Vagina (tissue), 2 donors: ENCODE measurements at regions not wholly inside any gene's neighbourhood (a gene's known extent, or its start where the extent isn't known, plus 50 kb on each side); places are given as distances from the start of the nearest gene placed in this dataset.

Source experiments
- DNase-seq, 2 donors: peaks; one replicate each; pipeline ENCODE4 v3.0.0-alpha.2; 2017; ENCODE audit errors: extremely low spot score in 2 of 2
- H3K27ac ChIP-seq: fragments of 200-600 bp; sonication (generic); one replicate; pipeline ENCODE4 v1.5.1; 2019
- H3K27me3 ChIP-seq: fragments of 200-600 bp; sonication (generic); one replicate; pipeline ENCODE4 v1.5.1; 2019
- H3K36me3 ChIP-seq, 2 donors: fragments of 200-600 bp; sonication (generic); one replicate each; pipeline ENCODE4 v1.5.1; 2017 to 2019
- H3K4me1 ChIP-seq: fragments of 200-600 bp; sonication (generic); one replicate; pipeline ENCODE4 v1.5.1; 2019
- H3K4me3 ChIP-seq, 2 donors: fragments of 200-600 bp; sonication (generic); 1 replicate in 1 of 2; 2 replicates in 1 of 2; pipeline ENCODE4 v1.5.1; 2016 to 2019
- H3K9me3 ChIP-seq: fragments of 200-600 bp; sonication (generic); one replicate; pipeline ENCODE4 v1.5.1; 2019
- POLR2A ChIP-seq, 2 donors: fragments of 450-650 bp; IDR thresholded peaks; one replicate each; pipeline ENCODE4 v1.6.1; 2017; ENCODE audit warnings: antibody characterized with exemption in 2 of 2, mild to moderate bottlenecking in 2 of 2, moderate library complexity in 2 of 2
- POLR2AphosphoS5 ChIP-seq, 2 donors: sonication (generic); formaldehyde crosslinking; IDR thresholded peaks; one replicate each; pipeline ENCODE4 v1.9.0; 2017; ENCODE audit warnings: antibody characterized with exemption in 2 of 2, mild to moderate bottlenecking in 2 of 2, low read depth in 1 of 2; ENCODE audit not compliant: insufficient read depth in 1 of 2
- intact Hi-C: fragments of 100-400 bp; cut with DNase I; formaldehyde crosslinking; loops from one replicate; pipeline ENCODE4 v1.15.1; 2023
- TF ChIP-seq, protein P1 (sequence below), 3 experiments: fragments of 450-650 bp in 2 of 3; fragments of 200-600 bp in 1 of 3; sonication (generic) in 1 of 3; IDR thresholded peaks; one replicate each; pipeline ENCODE4 v1.5.1; 2017 to 2019; ENCODE audit warnings: antibody characterized with exemption in 3 of 3, mild to moderate bottlenecking in 2 of 3, moderate library complexity in 2 of 3

DNA sequence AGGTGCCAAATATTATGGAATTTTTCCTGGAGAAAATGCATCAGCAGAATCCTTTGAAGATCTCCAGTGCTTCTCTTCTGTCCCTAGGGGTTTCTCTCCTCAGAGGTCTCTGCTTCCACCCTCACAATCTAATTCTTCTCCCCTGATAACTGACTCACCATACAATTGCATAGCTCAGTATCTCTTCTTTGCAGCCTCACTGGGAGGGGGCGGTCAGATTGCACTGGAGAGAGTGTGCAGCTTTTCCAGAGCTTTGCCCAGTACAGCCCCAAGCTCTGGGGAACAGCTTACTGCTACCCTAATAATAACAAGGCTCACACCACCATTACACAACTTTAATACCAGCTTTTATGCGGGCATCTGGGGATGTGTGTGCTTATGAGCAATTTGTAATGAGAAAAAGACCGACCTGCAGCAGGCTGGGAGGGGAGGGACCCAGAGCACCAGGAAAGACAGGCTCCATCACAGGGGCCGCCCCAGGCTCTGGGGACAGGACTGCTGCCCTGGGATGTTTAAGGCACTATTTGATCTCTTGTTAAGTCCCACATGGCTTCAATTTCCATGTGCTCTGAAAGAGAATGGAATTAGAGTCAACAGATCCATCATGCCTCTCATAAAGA, 276.6 kb upstream of the SIX2 start:
- Histone ChIP-seq H3K27me3 (no peaks in the 10 kb centered on the region), H3K27ac (no peak overlapping the region), H3K4me3 (no peak overlapping the region), H3K4me1 (no peaks in the 10 kb centered on the region), H3K36me3 (no peaks in the 10 kb centered on the region), H3K9me3 (no peaks in the 10 kb centered on the region)
- intact Hi-C loops = no loop called here
- DNase-seq = no peak
- TF ChIP-seq, protein P1, sequence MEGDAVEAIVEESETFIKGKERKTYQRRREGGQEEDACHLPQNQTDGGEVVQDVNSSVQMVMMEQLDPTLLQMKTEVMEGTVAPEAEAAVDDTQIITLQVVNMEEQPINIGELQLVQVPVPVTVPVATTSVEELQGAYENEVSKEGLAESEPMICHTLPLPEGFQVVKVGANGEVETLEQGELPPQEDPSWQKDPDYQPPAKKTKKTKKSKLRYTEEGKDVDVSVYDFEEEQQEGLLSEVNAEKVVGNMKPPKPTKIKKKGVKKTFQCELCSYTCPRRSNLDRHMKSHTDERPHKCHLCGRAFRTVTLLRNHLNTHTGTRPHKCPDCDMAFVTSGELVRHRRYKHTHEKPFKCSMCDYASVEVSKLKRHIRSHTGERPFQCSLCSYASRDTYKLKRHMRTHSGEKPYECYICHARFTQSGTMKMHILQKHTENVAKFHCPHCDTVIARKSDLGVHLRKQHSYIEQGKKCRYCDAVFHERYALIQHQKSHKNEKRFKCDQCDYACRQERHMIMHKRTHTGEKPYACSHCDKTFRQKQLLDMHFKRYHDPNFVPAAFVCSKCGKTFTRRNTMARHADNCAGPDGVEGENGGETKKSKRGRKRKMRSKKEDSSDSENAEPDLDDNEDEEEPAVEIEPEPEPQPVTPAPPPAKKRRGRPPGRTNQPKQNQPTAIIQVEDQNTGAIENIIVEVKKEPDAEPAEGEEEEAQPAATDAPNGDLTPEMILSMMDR (IDR thresholded peaks at IDR 0.05) = no peak
- TF ChIP-seq POLR2A (IDR thresholded peaks at IDR 0.05) (no peak), POLR2AphosphoS5 (IDR thresholded peaks at IDR 0.05; ENCODE audit: insufficient read depth in 1 of 2, low read depth in 1 of 2) (no peak)

DNA sequence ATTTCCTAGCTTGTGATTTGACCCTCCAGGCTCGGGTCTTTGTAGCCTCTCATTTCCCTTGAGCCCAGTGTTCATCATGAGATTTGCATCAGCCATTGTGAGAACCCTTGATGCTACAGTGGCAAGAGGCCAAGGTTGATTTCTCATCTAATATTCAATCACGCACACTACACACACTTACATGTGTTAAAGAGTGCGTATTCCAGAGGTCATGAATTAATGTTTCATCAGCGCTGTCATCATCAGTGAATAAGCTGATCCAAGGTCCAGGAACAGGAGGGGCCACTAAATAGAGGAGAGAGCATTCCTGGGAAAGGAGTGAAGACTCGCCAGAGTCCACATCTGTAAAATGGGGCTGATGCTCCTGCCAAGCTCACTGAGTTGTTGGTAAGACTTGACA, 276.1 kb upstream of the SIX2 start:
- TF ChIP-seq POLR2A (IDR thresholded peaks at IDR 0.05) (no peak), POLR2AphosphoS5 (IDR thresholded peaks at IDR 0.05; ENCODE audit: insufficient read depth in 1 of 2, low read depth in 1 of 2) (no peak)
- TF ChIP-seq, protein P1 (IDR thresholded peaks at IDR 0.05) = no peak
- Histone ChIP-seq H3K9me3 (no peaks in the 10 kb centered on the region), H3K27ac (no peak overlapping the region), H3K36me3 (no peaks in the 10 kb centered on the region), H3K4me1 (no peaks in the 10 kb centered on the region), H3K27me3 (no peaks in the 10 kb centered on the region), H3K4me3 (no peak overlapping the region)
- intact Hi-C loops = no loop called here
- no peak for DNase-seq

DNA sequence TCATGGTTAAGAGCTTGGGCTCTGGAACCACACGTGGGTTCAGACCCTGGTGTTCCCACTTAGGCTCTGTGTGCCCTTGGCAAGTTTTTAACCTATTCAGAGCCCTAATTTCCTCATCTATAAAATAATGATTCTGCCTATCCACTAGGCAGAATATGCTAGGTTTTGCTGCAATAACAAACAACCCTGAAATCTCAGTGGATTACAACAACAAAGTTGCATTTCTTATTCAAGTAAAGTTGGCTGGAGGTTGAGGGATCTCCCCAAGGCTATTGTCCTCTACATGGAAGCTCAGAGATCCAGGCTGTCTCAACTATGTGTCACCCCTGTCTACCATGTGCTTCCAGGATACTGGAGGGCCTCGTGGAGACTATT, 275.4 kb upstream of the SIX2 start:
- Histone ChIP-seq H3K4me3 (no peak overlapping the region), H3K4me1 (no peaks in the 10 kb centered on the region), H3K9me3 (no peaks in the 10 kb centered on the region), H3K27ac (no peak overlapping the region), H3K36me3 (no peaks in the 10 kb centered on the region), H3K27me3 (no peaks in the 10 kb centered on the region)
- no peak for DNase-seq
- no peak for TF ChIP-seq POLR2A (IDR thresholded peaks at IDR 0.05)
- TF ChIP-seq POLR2AphosphoS5 (IDR thresholded peaks at IDR 0.05; ENCODE audit: insufficient read depth in 1 of 2, low read depth in 1 of 2) = no peak
- TF ChIP-seq, protein P1 (IDR thresholded peaks at IDR 0.05) = no peak
- intact Hi-C loops = no loop called here

DNA sequence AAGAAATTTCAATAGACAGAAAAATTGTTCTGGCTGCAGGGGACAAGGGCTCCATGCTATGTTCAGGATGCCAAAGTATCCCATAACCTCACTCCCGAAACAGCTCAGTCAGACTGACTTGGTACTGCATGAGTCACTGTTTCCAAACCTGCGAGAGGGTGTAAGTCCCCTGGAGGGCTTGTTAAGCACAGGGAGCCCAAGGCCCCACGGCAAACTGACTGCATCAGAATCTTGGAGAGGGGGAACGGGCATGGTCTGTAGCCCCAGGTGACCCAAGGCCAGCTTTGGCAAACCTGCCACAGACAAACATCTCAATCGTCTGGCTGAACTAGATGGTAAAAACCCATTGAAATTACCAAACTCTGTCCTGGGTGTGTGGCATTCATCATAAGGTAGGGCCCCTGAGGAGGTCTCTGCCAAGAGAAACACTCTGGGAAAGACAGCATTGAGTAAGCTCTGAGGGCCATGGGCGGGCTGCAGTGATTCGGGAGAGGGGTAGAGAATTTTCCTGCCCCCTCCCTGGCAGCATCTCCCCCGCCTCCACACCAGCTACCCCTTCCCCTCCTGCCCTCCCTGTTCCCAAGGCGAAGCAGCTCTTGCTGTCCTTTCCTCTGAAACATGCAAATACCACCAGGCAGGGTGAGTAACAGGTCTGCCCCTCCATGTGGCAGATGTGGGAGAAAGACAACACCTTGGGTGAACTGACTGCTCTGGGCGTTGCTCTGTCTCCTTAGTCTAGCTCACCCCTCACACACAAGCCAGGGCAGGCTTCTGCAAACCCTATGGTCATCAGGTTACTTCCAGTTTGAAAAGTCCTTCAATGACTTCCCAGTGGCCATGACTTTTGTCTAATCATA, 274.7 kb upstream of the SIX2 start:
- Histone ChIP-seq H3K27ac (no peak overlapping the region), H3K4me3 (no peak overlapping the region), H3K4me1 (no peaks in the 10 kb centered on the region), H3K36me3 (no peaks in the 10 kb centered on the region), H3K27me3 (no peaks in the 10 kb centered on the region), H3K9me3 (no peaks in the 10 kb centered on the region)
- no peak for DNase-seq
- no peak for TF ChIP-seq POLR2AphosphoS5 (IDR thresholded peaks at IDR 0.05; ENCODE audit: insufficient read depth in 1 of 2, low read depth in 1 of 2)
- TF ChIP-seq, protein P1 (IDR thresholded peaks at IDR 0.05) = no peak
- TF ChIP-seq POLR2A (IDR thresholded peaks at IDR 0.05) = no peak
- intact Hi-C loops = no loop called here

DNA sequence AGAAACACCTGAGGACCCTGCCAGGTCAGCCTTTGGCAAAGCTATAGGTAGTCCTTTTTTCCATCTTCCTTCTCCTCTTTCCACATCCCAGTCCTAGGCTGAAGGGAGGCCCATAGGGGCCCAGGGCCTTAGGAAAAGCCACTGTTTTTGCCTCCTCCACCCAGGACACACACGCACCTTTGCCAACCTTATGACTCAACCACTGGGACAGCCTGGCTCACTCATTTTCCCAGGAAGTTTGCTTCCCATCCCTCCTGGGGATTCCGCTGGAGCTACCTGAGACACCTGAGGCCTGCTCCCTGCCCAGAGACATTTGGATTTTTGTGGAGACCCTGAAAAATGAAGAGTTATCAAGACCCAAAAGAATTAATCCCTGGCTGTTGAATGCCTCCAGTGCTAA, 273.4 kb upstream of the SIX2 start:
- no peaks in the 10 kb centered on the region for H3K36me3 ChIP-seq
- no peak overlapping the region for H3K27ac ChIP-seq
- no peak overlapping the region for H3K4me3 ChIP-seq
- no peaks in the 10 kb centered on the region for H3K9me3 ChIP-seq
- H3K27me3 ChIP-seq = no peaks in the 10 kb centered on the region
- no peaks in the 10 kb centered on the region for H3K4me1 ChIP-seq
- TF ChIP-seq, protein P1 (IDR thresholded peaks at IDR 0.05) = no peak
- no peak for TF ChIP-seq POLR2A (IDR thresholded peaks at IDR 0.05)
- no peak for TF ChIP-seq POLR2AphosphoS5 (IDR thresholded peaks at IDR 0.05; ENCODE audit: insufficient read depth in 1 of 2, low read depth in 1 of 2)
- intact Hi-C loops = no loop called here
- DNase-seq = no peak
